Astrocyte of the cerebellum (primary cell): ENCODE measurements at regions not wholly inside any gene's neighbourhood (a gene's known extent, or its start where the extent isn't known, plus 50 kb on each side); places are given as distances from the start of the nearest gene placed in this dataset.

Source experiments
- DNase-seq: peaks from one replicate; pipeline ENCODE4 v3.0.0-alpha.2; 2011; ENCODE audit warnings: low read depth
- H3K4me3 ChIP-seq: 2 replicates; pipeline ENCODE4 v1.5.1; 2011; ENCODE audit warnings: mild to moderate bottlenecking, low read depth, low read length, moderate library complexity
- in situ Hi-C: cut with HindIII; loops from 2 replicates; pipeline ENCODE4 v1.10.0; 2017; ENCODE audit warnings: low sequenced_read_pairs
- TF ChIP-seq, protein P1 (sequence below): IDR thresholded peaks from 2 replicates; pipeline ENCODE4 v1.5.1; 2012; ENCODE audit warnings: low read length, low read depth, moderate library complexity, mild to moderate bottlenecking; ENCODE audit errors: missing control alignments

DNA sequence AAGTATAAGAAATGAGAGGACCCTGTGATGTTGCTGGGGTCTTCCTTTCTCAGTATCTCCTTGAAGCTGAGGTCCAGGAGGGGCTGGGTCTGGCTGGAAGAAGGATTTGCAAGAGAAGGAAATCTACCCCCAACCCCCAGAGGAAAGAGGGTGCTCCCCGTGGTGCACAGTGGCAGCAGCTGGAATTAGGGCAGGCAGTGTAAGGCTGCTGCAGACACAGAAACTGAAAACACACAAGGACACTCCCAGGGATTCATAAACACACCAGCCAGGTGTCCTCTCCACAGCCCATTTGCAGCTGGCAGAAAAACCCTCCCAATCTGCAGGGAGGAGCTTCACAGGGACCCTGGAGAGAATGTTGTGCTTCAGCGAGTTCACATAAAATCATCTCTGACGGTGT is 297.2 kb downstream of the CDH26 start:
- in situ Hi-C loops: no loop called here
- DNase-seq: no peak
- TF ChIP-seq, protein P1, sequence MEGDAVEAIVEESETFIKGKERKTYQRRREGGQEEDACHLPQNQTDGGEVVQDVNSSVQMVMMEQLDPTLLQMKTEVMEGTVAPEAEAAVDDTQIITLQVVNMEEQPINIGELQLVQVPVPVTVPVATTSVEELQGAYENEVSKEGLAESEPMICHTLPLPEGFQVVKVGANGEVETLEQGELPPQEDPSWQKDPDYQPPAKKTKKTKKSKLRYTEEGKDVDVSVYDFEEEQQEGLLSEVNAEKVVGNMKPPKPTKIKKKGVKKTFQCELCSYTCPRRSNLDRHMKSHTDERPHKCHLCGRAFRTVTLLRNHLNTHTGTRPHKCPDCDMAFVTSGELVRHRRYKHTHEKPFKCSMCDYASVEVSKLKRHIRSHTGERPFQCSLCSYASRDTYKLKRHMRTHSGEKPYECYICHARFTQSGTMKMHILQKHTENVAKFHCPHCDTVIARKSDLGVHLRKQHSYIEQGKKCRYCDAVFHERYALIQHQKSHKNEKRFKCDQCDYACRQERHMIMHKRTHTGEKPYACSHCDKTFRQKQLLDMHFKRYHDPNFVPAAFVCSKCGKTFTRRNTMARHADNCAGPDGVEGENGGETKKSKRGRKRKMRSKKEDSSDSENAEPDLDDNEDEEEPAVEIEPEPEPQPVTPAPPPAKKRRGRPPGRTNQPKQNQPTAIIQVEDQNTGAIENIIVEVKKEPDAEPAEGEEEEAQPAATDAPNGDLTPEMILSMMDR: no peak
- no peak overlapping the region for H3K4me3 ChIP-seq

DNA sequence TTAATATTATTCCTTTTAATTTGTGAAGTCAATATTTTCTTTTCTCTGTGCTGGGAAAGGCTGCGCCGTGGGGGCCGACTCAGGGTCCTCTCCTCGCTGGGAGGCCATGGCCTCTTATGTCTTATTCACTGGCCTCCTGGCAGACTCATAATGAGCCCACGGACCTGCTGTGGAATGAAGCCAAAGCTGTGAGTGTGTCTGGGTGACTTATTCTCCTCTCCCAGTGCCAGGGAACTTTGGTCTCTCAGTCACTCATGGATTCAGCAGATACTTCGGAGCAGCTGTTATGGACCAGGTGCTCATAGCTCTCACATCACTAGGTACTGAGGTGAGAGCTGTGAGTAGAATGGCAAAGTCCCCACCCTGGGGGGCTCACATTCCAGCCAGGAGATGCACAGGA is 297.6 kb downstream of the CDH26 start:
- TF ChIP-seq, protein P1: no peak
- no peak overlapping the region for H3K4me3 ChIP-seq
- in situ Hi-C loops: no loop called here
- DNase-seq: no peak

DNA sequence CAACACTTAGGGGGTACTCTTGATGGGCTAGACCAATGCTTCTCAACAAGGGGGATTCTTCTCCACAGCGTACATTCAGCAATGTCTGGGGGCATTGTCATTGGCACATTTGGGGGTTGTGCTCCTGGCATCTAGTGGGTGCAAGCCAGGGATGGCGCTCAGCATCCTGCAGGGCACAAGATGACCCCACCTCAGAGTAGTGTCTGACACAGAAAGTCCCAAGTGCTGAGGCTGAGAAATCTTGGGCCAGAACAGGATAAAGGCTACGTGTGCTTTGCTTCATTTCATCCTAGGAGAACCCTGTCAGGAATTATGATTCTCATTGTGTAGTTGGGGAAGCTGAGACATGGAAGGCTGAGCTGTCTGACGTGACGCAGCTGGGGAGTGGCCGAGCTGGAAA is 298.6 kb downstream of the CDH26 start:
- H3K4me3 ChIP-seq: no peak overlapping the region
- TF ChIP-seq, protein P1: no peak
- no peak for DNase-seq
- in situ Hi-C loops: no loop called here

DNA sequence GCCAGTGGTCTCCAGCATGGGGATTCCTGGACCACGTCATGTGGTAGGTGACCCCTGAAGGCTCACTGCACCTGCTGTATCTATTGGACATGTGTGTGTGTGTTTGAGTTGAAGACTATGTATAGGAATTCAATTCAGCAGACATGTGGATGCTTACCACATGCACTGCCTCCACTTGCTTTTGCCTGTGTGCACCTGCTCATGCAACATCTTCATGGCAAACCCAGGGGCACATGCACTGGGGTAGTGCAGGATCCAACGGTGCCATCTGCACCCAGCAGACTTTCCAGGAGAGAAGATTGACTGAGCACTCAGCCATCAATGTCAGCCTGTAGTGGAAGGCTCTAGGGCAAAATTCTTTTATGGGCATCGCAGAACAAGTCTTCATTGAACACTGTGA is 299.4 kb downstream of the CDH26 start:
- in situ Hi-C loops: no loop called here
- no peak overlapping the region for H3K4me3 ChIP-seq
- no peak for DNase-seq
- TF ChIP-seq, protein P1: no peak

DNA sequence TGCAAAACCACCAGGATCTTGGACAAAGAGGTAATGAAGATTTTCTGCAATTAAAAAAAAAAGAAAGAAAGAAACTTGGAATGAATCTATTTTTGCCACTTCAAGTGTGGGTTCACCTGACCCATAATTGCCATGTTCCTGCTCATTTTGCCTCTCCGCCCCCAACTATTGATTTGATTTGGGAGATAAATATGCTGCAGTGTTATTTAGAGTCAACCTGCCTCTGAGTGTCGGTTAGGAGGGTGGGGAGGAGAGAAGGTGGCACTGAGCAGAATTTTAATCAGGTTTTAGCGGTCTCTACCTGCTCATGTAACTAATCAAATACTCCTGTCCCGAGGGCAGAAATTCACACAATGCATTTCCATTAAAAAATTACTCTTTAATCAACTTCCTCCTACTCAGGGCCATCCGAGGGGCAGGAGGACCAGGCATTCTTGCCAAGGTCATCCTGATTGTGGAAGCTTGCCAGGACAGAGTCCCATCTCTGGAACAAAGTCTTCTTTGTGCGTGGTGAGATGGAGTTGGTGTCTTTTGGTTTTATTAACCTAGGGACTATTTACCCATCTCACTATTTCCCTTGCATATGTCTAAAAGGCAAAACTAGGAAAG is 300.1 kb downstream of the CDH26 start:
- no peak overlapping the region for H3K4me3 ChIP-seq
- in situ Hi-C loops: no loop called here
- TF ChIP-seq, protein P1: no peak
- no peak for DNase-seq

DNA sequence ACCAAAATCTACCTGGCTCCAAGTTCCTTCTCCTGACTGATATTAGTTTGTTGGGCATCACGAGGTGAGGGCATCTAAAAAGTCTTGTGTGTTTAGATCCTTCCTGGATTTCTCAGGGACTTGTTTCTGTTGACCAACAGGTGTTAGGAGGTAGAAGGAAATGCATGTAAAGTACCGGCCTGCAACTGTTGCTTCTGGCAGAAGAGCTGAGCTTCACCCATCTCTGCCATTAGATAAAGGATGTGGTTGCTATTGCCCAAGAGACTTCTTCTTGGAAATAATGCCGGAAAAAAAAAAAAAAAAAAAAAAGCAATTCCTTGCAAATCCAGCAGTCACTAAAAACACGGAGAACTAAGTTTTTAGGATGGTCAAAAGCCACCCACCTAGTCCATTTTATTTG is 303.1 kb downstream of the CDH26 start:
- TF ChIP-seq, protein P1: no peak
- no peak overlapping the region for H3K4me3 ChIP-seq
- DNase-seq: no peak
- in situ Hi-C loops: no loop called here
